ENCODE measurements at regions not wholly inside any gene's neighbourhood (a gene's known extent, or its start where the extent isn't known, plus 50 kb on each side); places are given as distances from the start of the nearest gene placed in this dataset.

DNA sequence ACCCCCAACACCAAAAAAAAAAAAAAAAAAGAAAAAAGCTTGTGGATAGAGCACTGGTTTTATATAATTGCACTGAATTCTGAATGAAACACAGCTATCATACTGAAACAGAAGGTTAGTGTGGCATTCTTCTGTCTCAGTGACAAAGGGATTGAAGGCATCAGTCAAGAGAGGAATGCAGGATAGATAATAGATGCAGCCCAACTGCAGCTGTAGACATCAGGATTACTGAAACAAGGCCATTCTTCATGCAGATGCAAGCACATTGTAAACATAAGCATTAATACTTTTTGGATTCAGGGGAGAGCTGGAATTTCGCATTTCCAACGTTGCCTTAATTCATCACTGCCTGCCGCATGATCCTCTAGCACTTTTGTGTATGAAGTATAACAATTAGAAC lies 897.4 kb upstream of the KLHL29 start:
- H3K27me3 ChIP-seq (ENCODE audit: low read depth, low read length), result no peaks in the 10 kb centered on the region
- H3K4me3 ChIP-seq (ENCODE audit: low read length), result no peak overlapping the region
- H2AFZ ChIP-seq (ENCODE audit: low read depth, low read length), result no peak overlapping the region
- H3K9ac ChIP-seq (ENCODE audit: low read length), result no peak overlapping the region
- no peaks in the 10 kb centered on the region for H3K4me1 ChIP-seq (ENCODE audit: low read length)
- H3K36me3 ChIP-seq (replicated peaks; ENCODE audit: low read depth, low read length), result no peaks in the 10 kb centered on the region
- TF ChIP-seq, protein P1, sequence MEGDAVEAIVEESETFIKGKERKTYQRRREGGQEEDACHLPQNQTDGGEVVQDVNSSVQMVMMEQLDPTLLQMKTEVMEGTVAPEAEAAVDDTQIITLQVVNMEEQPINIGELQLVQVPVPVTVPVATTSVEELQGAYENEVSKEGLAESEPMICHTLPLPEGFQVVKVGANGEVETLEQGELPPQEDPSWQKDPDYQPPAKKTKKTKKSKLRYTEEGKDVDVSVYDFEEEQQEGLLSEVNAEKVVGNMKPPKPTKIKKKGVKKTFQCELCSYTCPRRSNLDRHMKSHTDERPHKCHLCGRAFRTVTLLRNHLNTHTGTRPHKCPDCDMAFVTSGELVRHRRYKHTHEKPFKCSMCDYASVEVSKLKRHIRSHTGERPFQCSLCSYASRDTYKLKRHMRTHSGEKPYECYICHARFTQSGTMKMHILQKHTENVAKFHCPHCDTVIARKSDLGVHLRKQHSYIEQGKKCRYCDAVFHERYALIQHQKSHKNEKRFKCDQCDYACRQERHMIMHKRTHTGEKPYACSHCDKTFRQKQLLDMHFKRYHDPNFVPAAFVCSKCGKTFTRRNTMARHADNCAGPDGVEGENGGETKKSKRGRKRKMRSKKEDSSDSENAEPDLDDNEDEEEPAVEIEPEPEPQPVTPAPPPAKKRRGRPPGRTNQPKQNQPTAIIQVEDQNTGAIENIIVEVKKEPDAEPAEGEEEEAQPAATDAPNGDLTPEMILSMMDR (IDR thresholded peaks at IDR 0.05; ENCODE audit: low read depth, low read length), result no peak
- TF ChIP-seq EZH2phosphoT487 (IDR thresholded peaks at IDR 0.05; ENCODE audit: low read depth), result no peak
- no peaks in the 10 kb centered on the region for H3K9me3 ChIP-seq (ENCODE audit: insufficient read depth, low read length)
- no peak overlapping the region for H3K4me2 ChIP-seq (ENCODE audit: low read length)
- H3K27ac ChIP-seq (ENCODE audit: low read length), result no peak overlapping the region
- no peaks in the 10 kb centered on the region for H3K79me2 ChIP-seq (ENCODE audit: low read length)
- no peaks in the 10 kb centered on the region for H4K20me1 ChIP-seq (ENCODE audit: insufficient read depth, low read length)

- Histone ChIP-seq H3K9ac (ENCODE audit: low read length) (no peak overlapping the region), H2AFZ (ENCODE audit: low read depth, low read length) (no peak overlapping the region), H3K27me3 (ENCODE audit: low read depth, low read length) (no peaks in the 10 kb centered on the region), H3K9me3 (ENCODE audit: insufficient read depth, low read length) (no peaks in the 10 kb centered on the region), H3K36me3 (replicated peaks; ENCODE audit: low read depth, low read length) (no peaks in the 10 kb centered on the region), H3K79me2 (ENCODE audit: low read length) (no peaks in the 10 kb centered on the region), H3K4me3 (ENCODE audit: low read length) (no peak overlapping the region), H3K4me1 (ENCODE audit: low read length) (no peaks in the 10 kb centered on the region), H3K27ac (ENCODE audit: low read length) (no peak overlapping the region), H3K4me2 (ENCODE audit: low read length) (no peak overlapping the region), H4K20me1 (ENCODE audit: insufficient read depth, low read length) (no peaks in the 10 kb centered on the region)
- TF ChIP-seq EZH2phosphoT487 (IDR thresholded peaks at IDR 0.05; ENCODE audit: low read depth), result no peak
- TF ChIP-seq, protein P1 (IDR thresholded peaks at IDR 0.05; ENCODE audit: low read depth, low read length), result no peak
Measured at GRCh38 chr2:22491442-22491841, 893.5 kb upstream of the KLHL29 start.

DNA sequence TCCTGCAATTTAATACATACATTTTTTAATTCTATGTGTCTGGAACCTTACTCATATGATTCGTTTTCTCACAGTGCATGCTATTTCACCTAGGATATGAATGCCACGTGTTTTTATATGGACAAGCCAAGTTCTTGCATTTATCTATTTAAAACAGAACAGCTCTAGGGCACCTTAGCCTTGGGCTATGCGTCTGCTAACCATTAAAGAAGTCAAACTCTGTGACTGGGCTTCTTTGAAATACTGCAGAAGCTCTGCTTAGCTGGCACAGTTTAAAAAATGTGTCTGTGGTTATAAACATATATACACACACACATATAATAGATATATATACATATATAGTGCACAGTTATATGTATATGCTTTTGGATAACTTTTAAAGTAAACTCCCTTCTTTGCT lies 890.8 kb upstream of the KLHL29 start:
- no peak for TF ChIP-seq EZH2phosphoT487 (IDR thresholded peaks at IDR 0.05; ENCODE audit: low read depth)
- TF ChIP-seq, protein P1 (IDR thresholded peaks at IDR 0.05; ENCODE audit: low read depth, low read length), result no peak
- no peaks in the 10 kb centered on the region for H3K9me3 ChIP-seq (ENCODE audit: insufficient read depth, low read length)
- H3K36me3 ChIP-seq (replicated peaks; ENCODE audit: low read depth, low read length), result no peaks in the 10 kb centered on the region
- H3K4me2 ChIP-seq (ENCODE audit: low read length), result no peak overlapping the region
- H3K27me3 ChIP-seq (ENCODE audit: low read depth, low read length), result no peaks in the 10 kb centered on the region
- no peak overlapping the region for H3K27ac ChIP-seq (ENCODE audit: low read length)
- no peak overlapping the region for H3K4me3 ChIP-seq (ENCODE audit: low read length)
- H4K20me1 ChIP-seq (ENCODE audit: insufficient read depth, low read length), result no peaks in the 10 kb centered on the region
- H3K79me2 ChIP-seq (ENCODE audit: low read length), result no peaks in the 10 kb centered on the region
- no peaks in the 10 kb centered on the region for H3K4me1 ChIP-seq (ENCODE audit: low read length)
- H2AFZ ChIP-seq (ENCODE audit: low read depth, low read length), result no peak overlapping the region
- no peak overlapping the region for H3K9ac ChIP-seq (ENCODE audit: low read length)

GRCh38 chr2:22497064-22497463 lies 887.9 kb upstream of the KLHL29 start:
- H3K4me3 ChIP-seq (ENCODE audit: low read length), result no peak overlapping the region

More at GRCh38 chr2:22497064-22497463, 887.9 kb upstream of the KLHL29 start:
- Histone ChIP-seq H4K20me1 (ENCODE audit: insufficient read depth, low read length) (no peaks in the 10 kb centered on the region), H3K36me3 (replicated peaks; ENCODE audit: low read depth, low read length) (no peaks in the 10 kb centered on the region), H3K9me3 (ENCODE audit: insufficient read depth, low read length) (no peaks in the 10 kb centered on the region), H3K4me1 (ENCODE audit: low read length) (no peaks in the 10 kb centered on the region), H2AFZ (ENCODE audit: low read depth, low read length) (no peak overlapping the region), H3K27me3 (ENCODE audit: low read depth, low read length) (no peaks in the 10 kb centered on the region), H3K9ac (ENCODE audit: low read length) (no peak overlapping the region), H3K4me2 (ENCODE audit: low read length) (no peak overlapping the region), H3K27ac (ENCODE audit: low read length) (no peak overlapping the region), H3K79me2 (ENCODE audit: low read length) (no peaks in the 10 kb centered on the region)
- TF ChIP-seq EZH2phosphoT487 (IDR thresholded peaks at IDR 0.05; ENCODE audit: low read depth), result no peak
- TF ChIP-seq, protein P1 (IDR thresholded peaks at IDR 0.05; ENCODE audit: low read depth, low read length), result no peak
